IMR-90 (cell line): ENCODE measurements at regions not wholly inside any gene's neighbourhood (a gene's known extent, or its start where the extent isn't known, plus 50 kb on each side); places are given as distances from the start of the nearest gene placed in this dataset.

Source experiments
- ATAC-seq: fragments of 200-7000 bp; cut with Tn5 transposase; 2 replicates; pipeline ENCODE4 v1.9.1; 2020; ENCODE audit warnings: low read depth, mild to moderate bottlenecking, moderate library complexity
- BruUV-seq: library from RNA; stranded (reverse); fragments of 400-500 nt; replicated peaks from 2 replicates; lab custom pipeline; 2021; lab: Mats Ljungman, UMichigan
- CTCF ChIA-PET: fragments of 300-600 bp; formaldehyde crosslinking; extraction: SDS; loops from one replicate; lab custom pipeline; 2021; ENCODE audit warnings: antibody characterized with exemption; lab: Yijun Ruan, JAX
- POLR2A ChIA-PET: fragments of 300-600 bp; sonication (Branson Sonifier 250); formaldehyde crosslinking; loops from one replicate; lab custom pipeline; 2022; ENCODE audit warnings: antibody characterized with exemption; ENCODE audit not compliant: unreplicated experiment; lab: Charles Lee
- DNase-seq: peaks from one replicate; pipeline ENCODE4 v3.0.0; 2013
- H2AFZ ChIP-seq: replicated peaks from 2 replicates; pipeline ENCODE3; 2013; ENCODE audit warnings: low read length, mild to moderate bottlenecking; ENCODE audit not compliant: poor library complexity
- H2AK5ac ChIP-seq: 2 replicates; pipeline ENCODE4 v1.6.1; 2013; ENCODE audit warnings: low read depth, low read length, inconsistent platforms
- H2AK9ac ChIP-seq: replicated peaks from 2 replicates; pipeline ENCODE3; 2013; ENCODE audit warnings: mild to moderate bottlenecking, low read depth, low read length, moderate library complexity; ENCODE audit not compliant: poor library complexity
- H2BK120ac ChIP-seq: 2 replicates; pipeline ENCODE4 v1.6.1; 2013; ENCODE audit warnings: low read depth, low read length, inconsistent platforms
- H2BK15ac ChIP-seq: 3 replicates; pipeline ENCODE4 v1.6.1; 2013; ENCODE audit warnings: low read depth, low read length, inconsistent platforms
- H2BK20ac ChIP-seq: 2 replicates; pipeline ENCODE4 v1.6.1; 2013; ENCODE audit warnings: low read depth, mild to moderate bottlenecking, inconsistent platforms, low read length, moderate library complexity
- H2BK5ac ChIP-seq: 2 replicates; pipeline ENCODE4 v1.6.1; 2013; ENCODE audit warnings: mild to moderate bottlenecking, low read depth, low read length, inconsistent platforms; ENCODE audit not compliant: poor library complexity, severe bottlenecking
- H3K14ac ChIP-seq: replicated peaks from 2 replicates; pipeline ENCODE4 v1.6.1; 2013; ENCODE audit warnings: low read depth, low read length, inconsistent platforms
- H3K18ac ChIP-seq: 2 replicates; pipeline ENCODE4 v1.6.1; 2013; ENCODE audit warnings: low read depth, low read length, control low read depth
- H3K23ac ChIP-seq: 2 replicates; pipeline ENCODE4 v1.6.1; 2013; ENCODE audit warnings: low read depth, low read length, inconsistent platforms
- H3K27ac ChIP-seq: 2 replicates; pipeline ENCODE4 v1.5.1; 2013; ENCODE audit warnings: mild to moderate bottlenecking, control low read depth, low read length; ENCODE audit not compliant: insufficient read depth
- H3K27me3 ChIP-seq: 2 replicates; pipeline ENCODE4 v1.6.1; 2013; ENCODE audit warnings: low read length; ENCODE audit not compliant: control insufficient read depth, insufficient read depth
- H3K36me3 ChIP-seq: 2 replicates; pipeline ENCODE4 v1.6.1; 2013; ENCODE audit warnings: low read length, mixed read lengths; ENCODE audit not compliant: control insufficient read depth, insufficient read depth
- H3K4ac ChIP-seq: 2 replicates; pipeline ENCODE4 v1.6.1; 2013; ENCODE audit warnings: low read depth, low read length, inconsistent platforms
- H3K4me1 ChIP-seq: 2 replicates; pipeline ENCODE4 v1.6.1; 2013; ENCODE audit warnings: low read length, mixed read lengths; ENCODE audit not compliant: control insufficient read depth, insufficient read depth
- H3K4me2 ChIP-seq: 2 replicates; pipeline ENCODE4 v1.6.1; 2013; ENCODE audit warnings: low read depth, mild to moderate bottlenecking, control low read depth, low read length, moderate library complexity
- H3K4me3 ChIP-seq: 2 replicates; pipeline ENCODE4 v1.5.1; 2013; ENCODE audit warnings: low read depth, mild to moderate bottlenecking, control low read depth, low read length, moderate library complexity; ENCODE audit not compliant: insufficient read depth
- H3K56ac ChIP-seq: 2 replicates; pipeline ENCODE4 v1.6.1; 2013; ENCODE audit warnings: low read length, inconsistent platforms; ENCODE audit not compliant: insufficient read depth; ENCODE audit errors: extremely low read depth
- H3K79me1 ChIP-seq, 2 experiments: 2 replicates each; pipeline ENCODE4 v1.6.1; 2013; ENCODE audit warnings: low read length in 2 of 2, inconsistent platforms in 1 of 2, low read depth in 1 of 2
- H3K9ac ChIP-seq: 2 replicates; pipeline ENCODE4 v1.6.1; 2013; ENCODE audit warnings: low read depth, low read length, control low read depth
- H3K9me1 ChIP-seq: 2 replicates; pipeline ENCODE4 v1.6.1; 2013; ENCODE audit warnings: low read length, inconsistent platforms; ENCODE audit not compliant: insufficient read depth
- H3K9me3 ChIP-seq: 2 replicates; pipeline ENCODE4 v1.6.1; 2013; ENCODE audit warnings: low read length; ENCODE audit not compliant: control insufficient read depth, insufficient read depth
- H4K20me1 ChIP-seq: 2 replicates; pipeline ENCODE4 v1.6.1; 2013; ENCODE audit warnings: low read length, inconsistent platforms; ENCODE audit not compliant: insufficient read depth
- H4K5ac ChIP-seq: 2 replicates; pipeline ENCODE4 v1.6.1; 2013; ENCODE audit warnings: mild to moderate bottlenecking, low read depth, low read length, control low read depth
- H4K8ac ChIP-seq, 2 experiments: 2 replicates each; pipeline ENCODE4 v1.6.1; 2013; ENCODE audit warnings: low read depth in 2 of 2, low read length in 2 of 2, control low read depth in 1 of 2, inconsistent platforms in 1 of 2
- H4K91ac ChIP-seq: 2 replicates; pipeline ENCODE4 v1.6.1; 2013; ENCODE audit warnings: low read depth, low read length, inconsistent platforms; ENCODE audit not compliant: insufficient read depth
- CEBPB ChIP-seq: IDR thresholded peaks from 2 replicates; pipeline ENCODE4 v1.6.1; 2012; ENCODE audit warnings: low read depth, low read length, improper control_type of control experiment
- CHD1 ChIP-seq: IDR thresholded peaks from 2 replicates; pipeline ENCODE4 v1.6.1; 2012; ENCODE audit warnings: low read depth, low read length, improper control_type of control experiment
- FOS ChIP-seq: fragments of 150-350 bp; IDR thresholded peaks from 2 replicates; pipeline ENCODE4 v1.6.1; 2016; ENCODE audit warnings: low read depth, low read length
- MAFK ChIP-seq: IDR thresholded peaks from 2 replicates; pipeline ENCODE4 v1.6.1; 2012; ENCODE audit warnings: low read depth, low read length, improper control_type of control experiment
- MAZ ChIP-seq: IDR thresholded peaks from 2 replicates; pipeline ENCODE4 v1.6.1; 2012; ENCODE audit warnings: low read depth, mild to moderate bottlenecking, low read length, improper control_type of control experiment, moderate library complexity, borderline replicate concordance
- NFE2L2 ChIP-seq: fragments of 150-350 bp; IDR thresholded peaks from 2 replicates; pipeline ENCODE4 v1.6.1; 2016; ENCODE audit warnings: low read depth, mild to moderate bottlenecking, low read length
- POLR2A ChIP-seq: IDR thresholded peaks from 2 replicates; pipeline ENCODE4 v1.6.1; 2012; ENCODE audit warnings: mild to moderate bottlenecking, low read depth, low read length
- RAD21 ChIP-seq: IDR thresholded peaks from 2 replicates; pipeline ENCODE4 v1.6.1; 2012; ENCODE audit warnings: low read length, improper control_type of control experiment
- RCOR1 ChIP-seq: IDR thresholded peaks from 2 replicates; pipeline ENCODE4 v1.6.1; 2012; ENCODE audit warnings: mild to moderate bottlenecking, low read length, improper control_type of control experiment; ENCODE audit not compliant: insufficient replicate concordance
- RFX5 ChIP-seq: IDR thresholded peaks from 2 replicates; pipeline ENCODE4 v1.8.0; 2012; ENCODE audit warnings: low read depth, mild to moderate bottlenecking, low read length, moderate library complexity
- WGBS, 2 experiments: methylation state at CpG; one replicate each; pipeline versions ENCODE4 v1.1.5 to v1.1.7; 2013; ENCODE audit warnings: missing lambda C conversion rate in 2 of 2; ENCODE audit not compliant: insufficient read length in 1 of 2; ENCODE audit errors: extremely low coverage in 2 of 2; 5-methylcytosine and 5-hydroxymethylcytosine counted together
- dilution Hi-C: fragments of 300-500 bp; cut with HindIII; formaldehyde crosslinking; loops from one replicate; pipeline ENCODE4 v1.14.3; 2018; ENCODE audit warnings: low sequenced_read_pairs; ENCODE audit not compliant: unreplicated experiment
- in situ Hi-C: fragments of 300-500 bp; cut with MboI; formaldehyde crosslinking; loops from 3 replicates; pipeline ENCODE4 v1.14.3; 2019; ENCODE audit warnings: low sequenced_read_pairs, inconsistent platforms, mixed read lengths
- intact Hi-C: fragments of 100-400 bp; cut with micrococcal nuclease; formaldehyde crosslinking; loops from 2 replicates; pipeline ENCODE4 v1.10.0; 2022
- TF ChIP-seq, protein P1 (sequence below): fragments of 150-350 bp; IDR thresholded peaks from 2 replicates; pipeline ENCODE4 v1.6.1; 2017; ENCODE audit warnings: mild to moderate bottlenecking, antibody characterized with exemption, low read length, low read depth

DNA sequence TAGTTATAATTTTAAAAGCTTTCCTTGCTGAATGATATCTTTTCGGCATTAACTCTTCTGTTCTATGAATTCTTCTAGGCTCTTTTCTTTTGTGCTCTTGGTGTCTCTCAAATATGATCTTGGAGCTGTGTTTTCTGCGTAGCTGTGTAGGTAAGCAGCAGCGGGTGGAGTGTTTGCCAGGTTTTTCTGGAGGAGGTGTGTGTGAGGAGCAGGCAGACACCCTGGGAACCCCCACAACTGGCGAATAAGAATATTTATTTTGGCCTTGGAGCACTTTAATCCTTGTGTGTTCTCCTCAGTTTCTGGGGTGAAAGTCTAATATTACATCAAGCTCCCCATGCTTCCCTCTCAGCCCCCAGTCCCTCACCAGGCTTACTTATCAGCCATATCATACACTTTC, 232.0 kb upstream of the FANCL start:
- POLR2A ChIA-PET = no interaction called here
- no peaks in the 10 kb centered on the region for H4K20me1 ChIP-seq
- dilution Hi-C loops = no loop called here

More for the DNA sequence above, 232.0 kb upstream of the FANCL start:
- H3K4me3 ChIP-seq = no peak overlapping the region
- TF ChIP-seq RCOR1 (no peak), FOS (no peak), CEBPB (no peak), POLR2A (no peak), NFE2L2 (no peak), MAFK (no peak), RAD21 (no peak), CHD1 (no peak), MAZ (no peak), RFX5 (no peak)
- TF ChIP-seq, protein P1, sequence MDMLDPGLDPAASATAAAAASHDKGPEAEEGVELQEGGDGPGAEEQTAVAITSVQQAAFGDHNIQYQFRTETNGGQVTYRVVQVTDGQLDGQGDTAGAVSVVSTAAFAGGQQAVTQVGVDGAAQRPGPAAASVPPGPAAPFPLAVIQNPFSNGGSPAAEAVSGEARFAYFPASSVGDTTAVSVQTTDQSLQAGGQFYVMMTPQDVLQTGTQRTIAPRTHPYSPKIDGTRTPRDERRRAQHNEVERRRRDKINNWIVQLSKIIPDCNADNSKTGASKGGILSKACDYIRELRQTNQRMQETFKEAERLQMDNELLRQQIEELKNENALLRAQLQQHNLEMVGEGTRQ = no peak
- H2AFZ ChIP-seq = no peak overlapping the region
- no peak overlapping the region for H3K18ac ChIP-seq
- in situ Hi-C loops = no loop called here
- no peak overlapping the region for H2AK5ac ChIP-seq
- no peak overlapping the region for H2BK20ac ChIP-seq
- no peaks in the 10 kb centered on the region for H3K27me3 ChIP-seq
- H3K56ac ChIP-seq = no peak overlapping the region
- H2BK15ac ChIP-seq = no peak overlapping the region
- intact Hi-C loops = no loop called here
- DNase-seq (no peak), ATAC-seq (no peak)
- H4K91ac ChIP-seq = no peak overlapping the region
- WGBS, 2 experiments = 80% methylated on average over 1 of the region's 4 CpGs; no CpG with 5 or more reads in 1 of the 2 experiments
- no peak overlapping the region for H3K4ac ChIP-seq
- H3K79me1 ChIP-seq = no peaks in the 10 kb centered on the region
- no TSS peak for BruUV-seq
- H2BK120ac ChIP-seq = no peak overlapping the region
- no peak overlapping the region for H3K23ac ChIP-seq
- no peak overlapping the region for H2AK9ac ChIP-seq
- H3K27ac ChIP-seq = no peak overlapping the region
- no peak overlapping the region for H4K5ac ChIP-seq
- CTCF ChIA-PET = no interaction called here
- no peaks in the 10 kb centered on the region for H3K9me1 ChIP-seq
- H3K14ac ChIP-seq = no peak overlapping the region
- H3K9me3 ChIP-seq = no peaks in the 10 kb centered on the region
- H3K4me2 ChIP-seq = no peak overlapping the region
- no peaks in the 10 kb centered on the region for H3K4me1 ChIP-seq
- H4K8ac ChIP-seq = no peak overlapping the region
- no peak overlapping the region for H3K9ac ChIP-seq
- H3K36me3 ChIP-seq = no peaks in the 10 kb centered on the region
- no peak overlapping the region for H2BK5ac ChIP-seq
